ENCODE measurements at regions not wholly inside any gene's neighbourhood (a gene's known extent, or its start where the extent isn't known, plus 50 kb on each side); places are given as distances from the start of the nearest gene placed in this dataset.

GRCh38 chr3:162130582-162130981 is 634.0 kb downstream of the OTOL1 start:
- Histone ChIP-seq H3K4me3 (no peak overlapping the region), H3K27ac (no peak overlapping the region), H3K27me3 (ENCODE audit: low read depth) (no peaks in the 10 kb centered on the region), H3K9me3 (no peaks in the 10 kb centered on the region), H3K4me1 (no peaks in the 10 kb centered on the region), H3K36me3 (no peaks in the 10 kb centered on the region)
- intact Hi-C loops (cut with DNase I): no loop called here
- ATAC-seq (no peak), DNase-seq (no peak)
- TF ChIP-seq CTCF (IDR thresholded peaks at IDR 0.05): no peak

GRCh38 chr3:162132981-162133380 is 636.4 kb downstream of the OTOL1 start:
- TF ChIP-seq CTCF (IDR thresholded peaks at IDR 0.05): no peak
- no peak overlapping the region for H3K4me3 ChIP-seq
- DNase-seq (no peak), ATAC-seq (no peak)
- H3K9me3 ChIP-seq: no peaks in the 10 kb centered on the region
- H3K4me1 ChIP-seq: no peaks in the 10 kb centered on the region
- intact Hi-C loops (cut with DNase I): no loop called here
- H3K27ac ChIP-seq: no peak overlapping the region
- no peaks in the 10 kb centered on the region for H3K27me3 ChIP-seq (ENCODE audit: low read depth)
- no peaks in the 10 kb centered on the region for H3K36me3 ChIP-seq

GRCh38 chr3:162134571-162134970 is 638.0 kb downstream of the OTOL1 start:
- no peaks in the 10 kb centered on the region for H3K27me3 ChIP-seq (ENCODE audit: low read depth)
- no peaks in the 10 kb centered on the region for H3K4me1 ChIP-seq
- intact Hi-C loops (cut with DNase I): no loop called here
- no peak for TF ChIP-seq CTCF (IDR thresholded peaks at IDR 0.05)
- no peak overlapping the region for H3K27ac ChIP-seq
- no peaks in the 10 kb centered on the region for H3K9me3 ChIP-seq
- ATAC-seq (no peak), DNase-seq (no peak)
- H3K36me3 ChIP-seq: no peaks in the 10 kb centered on the region
- H3K4me3 ChIP-seq: no peak overlapping the region

- Histone ChIP-seq H3K36me3 (no peaks in the 10 kb centered on the region), H3K4me1 (no peaks in the 10 kb centered on the region), H3K27ac (no peak overlapping the region), H3K4me3 (no peak overlapping the region), H3K27me3 (ENCODE audit: low read depth) (no peaks in the 10 kb centered on the region), H3K9me3 (no peaks in the 10 kb centered on the region)
- intact Hi-C loops (cut with DNase I): no loop called here
- DNase-seq (no peak), ATAC-seq (no peak)
- TF ChIP-seq CTCF (IDR thresholded peaks at IDR 0.05): no peak
These were observed 639.5 kb downstream of the OTOL1 start for GRCh38 chr3:162136136-162136535.

- Histone ChIP-seq H3K27me3 (ENCODE audit: low read depth) (no peaks in the 10 kb centered on the region), H3K9me3 (no peaks in the 10 kb centered on the region), H3K36me3 (no peaks in the 10 kb centered on the region), H3K4me1 (no peaks in the 10 kb centered on the region), H3K27ac (no peak overlapping the region), H3K4me3 (no peak overlapping the region)
- intact Hi-C loops (cut with DNase I): no loop called here
- ATAC-seq: no peak
- no peak for TF ChIP-seq CTCF (IDR thresholded peaks at IDR 0.05)
- DNase-seq: no peak
These were observed 641.9 kb downstream of the OTOL1 start for GRCh38 chr3:162138509-162138908.

GRCh38 chr3:162139841-162140240 is 643.2 kb downstream of the OTOL1 start:
- DNase-seq (no peak), ATAC-seq (no peak)
- no peaks in the 10 kb centered on the region for H3K27me3 ChIP-seq (ENCODE audit: low read depth)
- H3K4me3 ChIP-seq: no peak overlapping the region
- no peaks in the 10 kb centered on the region for H3K9me3 ChIP-seq
- H3K27ac ChIP-seq: no peak overlapping the region
- H3K36me3 ChIP-seq: no peaks in the 10 kb centered on the region
- no peaks in the 10 kb centered on the region for H3K4me1 ChIP-seq
- no peak for TF ChIP-seq CTCF (IDR thresholded peaks at IDR 0.05)
- intact Hi-C loops (cut with DNase I): no loop called here
